ENCODE measurements at regions not wholly inside any gene's neighbourhood (a gene's known extent, or its start where the extent isn't known, plus 50 kb on each side); places are given as distances from the start of the nearest gene placed in this dataset.

GRCh38 chr2:176468457-176469113 lies 199.3 kb downstream of the MTX2 start:
- no peak for DNase-seq (ENCODE audit: low read depth in 4 of 4, low spot score in 1 of 4)

DNA sequence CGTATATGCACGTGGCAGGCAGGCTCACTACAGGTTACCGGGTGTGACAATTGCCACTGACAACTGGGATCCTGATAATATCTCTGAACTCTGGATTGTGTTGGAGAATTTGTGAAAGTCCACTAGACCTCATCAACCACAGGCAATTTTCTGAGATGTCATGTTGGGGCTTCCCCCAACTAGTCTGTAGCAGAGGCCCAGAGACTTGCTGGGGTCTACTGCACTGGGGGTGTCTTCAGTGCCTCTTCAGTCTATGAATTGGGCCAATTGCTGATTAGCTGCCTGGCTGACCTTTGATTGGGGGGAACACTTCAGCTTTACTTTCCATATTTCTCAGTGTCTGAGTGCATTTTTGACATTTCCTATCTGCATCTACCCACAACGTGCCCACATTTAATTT lies 201.5 kb downstream of the MTX2 start:
- DNase-seq (ENCODE audit: low read depth in 4 of 4, low spot score in 1 of 4): no peak

DNA sequence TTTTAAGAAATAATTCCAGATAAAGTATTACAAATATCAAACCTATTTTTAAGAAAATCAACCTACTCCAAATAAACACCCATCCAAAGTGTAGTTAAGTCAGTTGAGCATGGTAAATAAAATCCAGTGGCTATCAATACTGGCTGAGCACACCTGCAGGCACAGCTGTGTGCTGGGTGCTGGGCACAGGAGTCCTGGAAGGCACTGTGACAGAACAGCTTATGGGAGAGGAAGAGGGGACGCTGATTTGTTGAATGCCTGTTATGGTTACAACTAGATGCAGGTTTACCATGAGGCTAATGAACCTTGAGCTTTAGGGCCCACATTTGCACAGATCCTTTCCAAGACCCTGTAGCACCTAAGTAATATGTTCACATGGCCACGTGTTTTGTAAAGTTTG lies 202.7 kb downstream of the MTX2 start:
- no peak for DNase-seq (ENCODE audit: low read depth in 4 of 4, low spot score in 1 of 4)

DNA sequence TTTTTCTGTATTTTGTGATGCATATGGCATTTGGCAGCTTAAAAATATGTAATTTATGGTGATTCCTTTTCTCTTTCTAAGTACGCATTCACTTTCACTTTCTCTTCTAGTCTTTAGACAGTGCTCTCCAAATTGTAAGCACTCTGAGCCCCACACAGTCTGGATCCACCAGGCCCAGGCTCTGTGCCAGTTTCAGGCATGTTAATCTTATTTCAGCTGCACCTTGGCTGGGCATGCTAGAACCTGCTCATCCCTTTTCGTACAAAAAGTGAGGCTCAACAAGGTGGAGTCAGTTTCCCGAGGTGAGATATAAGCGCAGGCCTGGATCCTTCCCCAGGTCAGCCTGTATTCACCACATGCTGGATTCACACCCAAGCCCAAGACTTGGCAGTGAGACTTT lies 203.9 kb downstream of the MTX2 start:
- no peak for DNase-seq (ENCODE audit: low read depth in 4 of 4, low spot score in 1 of 4)

DNA sequence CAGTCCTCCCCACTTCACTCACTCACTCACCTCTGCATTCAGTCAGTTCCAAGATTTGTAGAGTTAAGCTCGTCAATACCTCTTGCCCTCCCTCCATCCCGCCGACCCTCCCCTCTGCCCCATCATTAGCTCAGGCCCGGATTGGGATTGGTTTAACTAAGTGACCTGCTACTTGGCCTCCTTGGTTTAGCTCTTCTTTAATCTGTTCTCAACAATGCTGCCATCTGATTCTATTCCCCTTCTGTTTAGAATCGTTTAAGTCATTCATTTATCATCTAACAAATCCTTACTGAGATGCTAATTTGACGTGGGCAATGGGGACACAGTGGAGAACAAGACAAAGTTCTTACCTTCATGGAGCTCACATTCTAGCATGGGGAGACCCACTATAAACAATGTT lies 204.6 kb downstream of the MTX2 start:
- DNase-seq (ENCODE audit: low read depth in 4 of 4, low spot score in 1 of 4): no peak

DNA sequence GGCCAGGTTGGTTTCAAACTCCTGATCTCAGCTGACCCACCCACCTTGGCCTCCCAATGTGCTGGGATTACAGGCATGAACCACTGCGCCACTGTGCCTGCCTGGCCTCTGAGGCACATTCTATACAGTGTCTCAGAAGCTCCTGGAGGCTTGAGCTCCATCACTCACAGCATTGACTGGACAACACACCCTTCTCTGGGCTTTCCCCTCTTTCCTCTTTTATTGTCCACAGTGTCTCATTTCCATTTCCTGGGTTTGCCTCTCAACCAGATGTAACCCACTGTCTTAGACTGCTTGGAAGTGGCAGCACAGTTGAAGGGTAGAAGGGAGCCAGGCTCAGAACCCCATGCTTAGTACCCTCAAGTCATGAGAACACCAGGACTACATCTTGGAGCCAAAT lies 208.1 kb downstream of the MTX2 start:
- DNase-seq (ENCODE audit: low read depth in 4 of 4, low spot score in 1 of 4): no peak

GRCh38 chr2:176479961-176480360 lies 210.7 kb downstream of the MTX2 start:
- no peak for DNase-seq (ENCODE audit: low read depth in 4 of 4, low spot score in 1 of 4)

- DNase-seq (ENCODE audit: low read depth in 4 of 4, low spot score in 1 of 4): no peak
Measured at GRCh38 chr2:176482107-176482506, 212.9 kb downstream of the MTX2 start.

DNA sequence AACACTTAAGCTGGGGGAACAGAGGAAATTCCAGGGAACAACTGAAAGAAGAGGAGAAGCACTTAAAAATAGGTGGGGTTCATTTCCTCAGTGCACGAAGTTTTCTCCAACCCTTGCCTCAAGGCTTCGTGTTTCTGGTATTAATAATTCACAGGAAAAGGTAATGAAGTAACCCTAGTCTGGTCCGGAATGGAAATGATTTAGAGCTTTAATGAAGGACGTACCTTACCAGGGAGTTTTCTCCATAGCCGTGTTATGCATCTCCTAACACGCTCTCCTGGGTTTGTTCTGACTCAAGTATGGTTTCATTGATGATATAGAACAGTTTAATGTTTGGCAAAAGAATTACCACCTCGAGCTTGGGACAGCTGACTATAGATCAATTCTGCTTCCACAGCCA lies 214.2 kb downstream of the MTX2 start:
- no peak for DNase-seq (ENCODE audit: low read depth in 4 of 4, low spot score in 1 of 4)

DNA sequence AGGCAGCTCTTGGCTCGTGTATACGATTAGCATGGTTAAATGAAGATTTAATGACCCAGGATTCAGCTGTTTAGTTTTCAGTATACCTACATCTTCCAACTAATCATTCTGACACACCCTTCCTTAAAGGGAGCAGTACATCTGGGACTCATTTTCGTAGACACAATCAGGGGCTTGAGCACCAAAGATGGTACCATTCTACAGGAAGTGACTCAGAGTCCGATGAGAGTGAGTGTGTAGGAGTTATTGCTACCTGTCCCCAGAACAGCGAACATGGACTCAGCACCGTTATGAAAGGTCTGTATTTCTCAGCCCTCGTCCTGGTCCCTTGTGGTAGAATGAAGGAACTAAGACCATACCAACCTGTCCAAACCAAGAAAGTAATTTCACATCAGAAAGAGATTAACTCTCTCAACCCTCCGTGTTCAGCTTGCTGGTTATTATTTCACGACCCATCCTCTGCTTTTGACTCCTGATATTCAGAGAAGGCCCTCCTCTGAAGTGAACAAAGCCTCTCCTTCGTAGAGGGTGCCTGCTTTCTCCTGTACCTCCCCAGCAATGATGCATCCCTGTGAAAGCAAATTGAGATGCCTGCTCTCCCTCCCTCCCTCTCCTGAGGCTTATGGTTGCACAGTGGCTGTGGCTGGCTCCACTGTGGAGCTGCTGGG lies 214.8 kb downstream of the MTX2 start:
- DNase-seq (ENCODE audit: low read depth in 4 of 4, low spot score in 1 of 4): no peak

DNA sequence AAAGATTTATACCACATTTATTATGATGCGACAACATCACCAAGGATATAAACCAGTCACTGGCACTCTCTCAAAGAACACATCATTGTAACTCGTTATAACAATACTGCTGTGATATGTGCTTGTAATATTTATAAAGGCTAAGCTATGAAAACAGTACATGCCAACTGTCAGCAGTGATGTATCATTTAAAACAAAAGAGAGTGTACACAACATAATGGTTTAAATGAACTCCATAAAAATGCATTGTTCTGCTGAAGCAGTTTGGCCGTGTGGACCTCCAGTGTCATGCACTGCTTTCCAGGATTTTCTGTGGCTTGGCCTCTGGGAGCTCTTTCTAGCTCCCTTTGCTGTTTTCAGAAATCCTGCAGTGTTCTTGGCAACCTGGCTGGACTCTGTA lies 215.6 kb downstream of the MTX2 start:
- no peak for DNase-seq (ENCODE audit: low read depth in 4 of 4, low spot score in 1 of 4)

DNA sequence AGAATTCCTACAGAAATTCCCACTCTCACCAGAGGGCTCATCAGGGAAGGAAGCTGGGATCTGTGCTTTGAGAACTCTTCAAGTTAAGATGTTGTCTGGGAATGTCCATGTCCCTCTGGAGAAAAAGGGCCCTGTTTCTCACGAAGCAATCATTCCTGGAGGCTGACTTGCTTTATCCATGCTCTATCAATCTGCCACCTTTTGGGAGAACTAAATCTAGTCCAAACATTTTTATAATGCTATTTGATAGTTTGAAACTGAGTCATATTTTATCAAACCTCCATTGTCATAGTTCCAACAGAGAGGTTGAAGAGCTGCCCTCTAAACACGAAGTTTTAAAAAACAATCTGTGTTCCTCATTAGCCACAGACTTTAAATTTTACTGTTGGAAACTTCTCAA lies 219.2 kb downstream of the MTX2 start:
- DNase-seq (ENCODE audit: low read depth in 4 of 4, low spot score in 1 of 4): no peak

DNA sequence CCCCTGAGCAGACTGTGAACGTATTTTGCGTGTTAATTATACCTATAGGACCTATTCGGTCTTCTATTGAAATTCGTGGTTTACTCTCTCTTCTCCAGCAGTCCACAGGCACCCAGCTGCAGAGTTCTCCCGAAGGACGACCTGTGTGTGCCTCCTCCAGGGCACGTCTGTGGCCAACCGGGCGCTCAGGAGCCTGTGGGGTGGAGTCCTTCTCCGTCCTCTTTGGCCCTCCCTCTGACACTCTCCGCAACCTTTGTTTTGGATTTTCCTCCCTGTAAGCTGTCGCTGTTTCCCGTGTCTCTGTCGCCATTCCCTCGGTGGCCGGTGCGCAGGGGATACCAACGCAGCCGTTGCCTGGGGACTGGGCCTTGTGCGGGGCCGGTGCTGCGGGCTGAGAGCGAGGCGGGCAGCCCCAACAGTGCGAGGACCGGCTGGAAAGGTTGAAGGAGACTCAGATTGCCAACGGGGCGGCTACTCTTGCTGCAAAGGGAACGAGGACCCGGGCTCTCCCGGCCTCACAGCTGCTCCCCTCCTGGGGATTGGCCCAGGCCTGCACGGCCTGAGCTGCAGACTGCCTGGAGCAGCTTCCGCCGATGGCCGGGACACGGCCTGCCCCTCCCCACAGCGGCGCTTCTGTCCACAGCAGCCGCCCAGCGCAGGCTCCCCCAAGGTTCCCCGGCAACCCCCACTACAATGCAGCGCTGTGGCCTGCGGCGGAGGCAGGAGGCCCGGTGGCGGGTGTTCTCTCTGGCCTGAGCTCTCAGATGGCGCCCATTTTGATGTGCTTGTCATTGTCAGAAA lies 221.0 kb downstream of the MTX2 start:
- no peak for DNase-seq (ENCODE audit: low read depth in 4 of 4, low spot score in 1 of 4)

DNA sequence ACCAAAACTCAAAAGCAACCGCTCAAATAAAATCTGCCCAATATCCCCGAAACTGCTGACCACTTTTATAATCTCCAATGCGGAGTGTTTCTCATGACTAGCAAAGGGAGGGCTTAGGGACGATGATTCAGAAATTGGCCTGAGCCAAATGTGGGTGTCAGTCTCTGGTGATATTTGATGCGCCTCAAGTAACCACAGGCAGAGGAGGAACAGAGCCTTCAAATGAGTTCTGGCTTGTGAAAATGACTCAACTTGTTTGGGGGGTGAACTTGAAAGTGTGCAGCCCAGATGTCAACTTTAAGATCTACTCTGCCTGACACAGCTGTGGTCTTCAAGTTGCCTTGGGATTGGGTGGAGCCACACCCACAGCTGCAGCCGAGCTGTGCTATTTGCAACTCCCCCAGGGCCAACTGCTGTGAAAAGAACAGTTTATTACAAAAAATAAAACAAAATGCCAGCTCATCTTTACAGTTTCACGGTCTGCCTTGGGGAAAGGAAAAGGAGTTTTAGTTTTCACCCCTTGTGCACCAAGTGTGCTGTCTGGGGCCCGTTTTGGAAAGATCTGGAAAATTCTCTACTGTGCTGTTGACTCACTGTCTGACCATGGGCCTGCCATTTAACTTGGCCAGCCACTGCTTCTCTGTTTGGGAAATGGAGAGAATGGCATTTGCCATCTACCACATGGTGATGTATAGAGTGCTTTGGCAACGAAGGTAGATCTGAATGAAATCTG lies 222.1 kb downstream of the MTX2 start:
- no peak for DNase-seq (ENCODE audit: low read depth in 4 of 4, low spot score in 1 of 4)

DNA sequence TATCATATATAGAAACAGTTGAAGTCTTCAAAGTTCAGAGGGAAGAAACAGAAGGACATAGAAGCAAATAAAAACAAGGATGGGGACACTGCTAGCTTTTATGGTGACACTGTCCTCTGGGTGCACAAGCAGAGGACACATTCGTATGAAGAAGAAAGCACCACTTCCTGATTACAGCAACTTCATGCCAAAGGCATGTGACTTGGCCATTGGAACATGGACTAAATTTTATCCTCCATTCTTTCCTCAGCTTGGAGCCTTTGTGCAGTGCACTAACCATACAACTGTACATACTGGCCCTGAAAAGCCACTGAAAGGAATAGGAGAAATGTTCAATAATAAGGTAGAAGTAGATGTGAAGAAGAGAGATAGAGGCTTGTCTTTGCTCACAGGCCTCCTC lies 223.3 kb downstream of the MTX2 start:
- no peak for DNase-seq (ENCODE audit: low read depth in 4 of 4, low spot score in 1 of 4)

DNA sequence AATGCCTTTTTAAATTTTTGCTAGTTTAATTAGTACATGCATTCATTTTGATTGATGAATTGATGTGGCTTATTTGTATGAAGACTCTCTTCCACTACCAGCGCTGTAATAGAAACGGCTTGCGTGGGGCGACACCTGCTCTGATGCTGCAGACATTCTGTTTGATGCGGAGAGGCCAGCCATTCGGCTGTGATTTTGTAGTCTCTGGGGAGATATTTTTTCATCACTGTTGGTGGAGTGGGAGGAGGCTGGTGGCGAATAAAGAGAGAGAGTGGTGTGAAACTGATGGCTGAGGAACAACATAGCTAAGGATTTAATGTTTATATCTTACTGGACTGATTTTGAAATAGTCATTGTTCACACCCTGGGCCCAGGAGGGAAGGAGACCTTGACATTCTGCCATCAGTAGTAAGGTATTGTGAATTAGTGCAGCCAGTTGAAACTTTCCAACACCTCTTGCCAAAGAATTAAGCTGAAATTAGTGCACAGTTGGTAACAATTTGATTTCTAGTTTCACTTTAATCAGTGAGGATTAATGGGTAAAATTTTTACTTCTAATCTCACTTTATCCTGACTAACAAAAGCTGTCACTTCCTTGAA lies 224.1 kb downstream of the MTX2 start:
- no peak for DNase-seq (ENCODE audit: low read depth in 4 of 4, low spot score in 1 of 4)

GRCh38 chr2:176493909-176494308 lies 224.7 kb downstream of the MTX2 start:
- no peak for DNase-seq (ENCODE audit: low read depth in 4 of 4, low spot score in 1 of 4)

- no peak for DNase-seq (ENCODE audit: low read depth in 4 of 4, low spot score in 1 of 4)
Measured at GRCh38 chr2:176494949-176495353, 225.7 kb downstream of the MTX2 start.

DNA sequence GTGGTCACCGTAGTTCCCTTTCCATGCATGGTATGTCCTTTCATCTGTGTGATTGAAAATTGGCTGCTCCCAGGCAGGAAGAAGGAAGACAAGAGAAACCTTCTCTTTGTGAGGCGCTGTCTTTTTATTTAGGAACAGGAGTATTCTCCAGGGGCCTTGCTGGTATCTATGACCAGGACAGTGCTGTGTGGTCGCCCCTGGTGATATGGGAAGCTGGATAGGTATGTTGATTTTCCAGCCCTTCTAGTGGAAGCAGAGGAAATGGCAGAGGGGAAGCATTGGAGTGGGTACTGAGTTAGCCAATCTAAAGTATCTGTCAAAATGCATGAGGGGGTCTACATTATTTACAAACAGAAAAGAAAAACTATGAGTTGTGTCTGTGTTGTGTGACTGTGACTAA lies 226.6 kb downstream of the MTX2 start:
- no peak for DNase-seq (ENCODE audit: low read depth in 4 of 4, low spot score in 1 of 4)

- DNase-seq (ENCODE audit: low read depth in 4 of 4, low spot score in 1 of 4): no peak
Measured at GRCh38 chr2:176496761-176497160, 227.5 kb downstream of the MTX2 start.

DNA sequence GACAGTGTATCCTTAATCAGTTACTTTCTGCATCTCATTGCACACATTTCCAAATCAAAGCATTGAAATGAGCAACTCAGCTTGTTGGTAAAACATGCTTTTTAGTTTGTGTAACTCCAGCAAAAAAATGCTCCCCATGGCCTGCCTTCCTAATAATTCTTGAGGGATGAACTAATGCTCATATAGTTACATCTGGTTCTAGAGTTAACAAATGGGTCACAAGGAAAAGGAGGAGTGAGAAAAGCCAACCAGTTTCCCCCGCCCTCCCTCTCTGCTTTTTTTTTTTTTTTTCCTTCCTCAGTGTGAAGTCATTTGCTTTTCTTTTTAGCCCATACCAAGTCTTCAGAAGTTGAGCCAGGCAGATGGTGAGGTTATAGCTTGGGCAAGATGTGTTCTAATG lies 231.7 kb downstream of the MTX2 start:
- DNase-seq (ENCODE audit: low read depth in 4 of 4, low spot score in 1 of 4): no peak

All from stimulated activated CD4-positive, alpha-beta T cell treated with anti-CD3 and anti-CD28 coated beads, Interleukin-1b, Interleukin-23, amount 100 ng/mL, for 24 hours (primary cell).